Activated naive CD8-positive, alpha-beta T cell (primary cell): ENCODE measurements at regions not wholly inside any gene's neighbourhood (a gene's known extent, or its start where the extent isn't known, plus 50 kb on each side); places are given as distances from the start of the nearest gene placed in this dataset.

Experiments used
- H3K27ac Mint-ChIP-seq: one replicate; pipeline ENCODE4 v1.8.0; 2021; ENCODE audit warnings: mixed read lengths
- H3K27me3 Mint-ChIP-seq: one replicate; pipeline ENCODE4 v1.8.0; 2021; ENCODE audit warnings: mixed read lengths
- H3K36me3 Mint-ChIP-seq: one replicate; pipeline ENCODE4 v1.8.0; 2021; ENCODE audit warnings: mixed read lengths
- H3K4me1 Mint-ChIP-seq: one replicate; pipeline ENCODE4 v1.8.0; 2021; ENCODE audit warnings: low read depth, mixed read lengths
- H3K4me3 Mint-ChIP-seq: one replicate; pipeline ENCODE4 v1.8.0; 2021; ENCODE audit warnings: mild to moderate bottlenecking, mixed read lengths
- H3K9me3 Mint-ChIP-seq: one replicate; pipeline ENCODE4 v1.8.0; 2021; ENCODE audit warnings: low read depth, mixed read lengths

GRCh38 chr5:89470658-89471057, 587.7 kb upstream of the MEF2C start:
- H3K27me3 Mint-ChIP-seq = no peaks in the 10 kb centered on the region
- no peaks in the 10 kb centered on the region for H3K4me1 Mint-ChIP-seq
- no peaks in the 10 kb centered on the region for H3K9me3 Mint-ChIP-seq
- H3K27ac Mint-ChIP-seq = no peak overlapping the region
- H3K36me3 Mint-ChIP-seq = no peaks in the 10 kb centered on the region
- no peak overlapping the region for H3K4me3 Mint-ChIP-seq

GRCh38 chr5:89458332-89458656, 575.3 kb upstream of the MEF2C start:
- Mint-ChIP-seq H3K4me3 (no peak overlapping the region), H3K9me3 (no peaks in the 10 kb centered on the region), H3K27me3 (peaks cover 2% of the 10 kb centered on the region), H3K4me1 (no peaks in the 10 kb centered on the region), H3K36me3 (no peaks in the 10 kb centered on the region), H3K27ac (no peak overlapping the region)

DNA sequence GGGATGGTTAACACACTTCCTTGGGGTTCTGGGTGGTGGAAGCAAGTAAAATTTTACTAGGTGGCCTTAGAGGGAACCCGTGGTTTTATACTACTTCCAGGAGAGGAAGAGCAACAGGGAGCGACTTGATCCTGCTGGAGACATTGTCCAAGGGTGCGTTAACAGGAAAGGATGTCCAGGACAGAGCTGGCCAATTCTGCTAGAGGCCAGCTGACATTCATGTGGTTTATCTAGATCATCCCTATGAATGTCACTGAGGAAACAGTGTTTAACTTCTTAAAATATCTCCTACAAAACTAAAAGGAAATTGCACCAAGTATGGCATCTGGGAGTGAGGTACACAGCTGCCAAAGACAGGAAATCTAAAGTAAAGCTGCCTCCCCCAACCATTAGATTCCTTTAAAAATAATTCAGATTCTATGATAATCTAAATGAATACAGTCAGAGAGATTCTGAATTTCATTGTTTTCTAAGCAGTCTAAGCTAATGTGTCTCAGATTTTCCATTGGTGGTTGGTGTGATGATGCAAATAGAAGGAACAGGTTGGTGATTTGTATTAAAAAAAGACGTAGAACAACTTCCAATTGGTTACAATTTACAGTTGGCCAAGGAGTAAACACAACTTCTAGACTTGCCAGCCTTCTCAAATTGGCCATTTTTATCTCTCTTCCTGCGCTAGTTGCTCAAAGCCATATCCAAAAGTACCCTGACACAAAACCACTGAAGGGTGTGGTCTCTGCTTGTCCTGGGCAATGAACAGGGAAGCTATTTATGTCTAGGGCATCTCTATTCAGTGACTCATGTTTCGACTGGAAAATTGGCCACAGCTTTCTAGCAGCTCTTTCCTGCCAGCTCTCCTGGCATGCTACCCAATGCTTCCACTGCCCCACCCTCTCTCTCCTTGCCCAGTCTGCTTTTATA, 574.7 kb upstream of the MEF2C start:
- peaks cover 2% of the 10 kb centered on the region for H3K27me3 Mint-ChIP-seq
- H3K9me3 Mint-ChIP-seq = no peaks in the 10 kb centered on the region
- H3K4me3 Mint-ChIP-seq = no peak overlapping the region
- H3K27ac Mint-ChIP-seq = no peak overlapping the region
- H3K4me1 Mint-ChIP-seq = no peaks in the 10 kb centered on the region
- H3K36me3 Mint-ChIP-seq = no peaks in the 10 kb centered on the region

DNA sequence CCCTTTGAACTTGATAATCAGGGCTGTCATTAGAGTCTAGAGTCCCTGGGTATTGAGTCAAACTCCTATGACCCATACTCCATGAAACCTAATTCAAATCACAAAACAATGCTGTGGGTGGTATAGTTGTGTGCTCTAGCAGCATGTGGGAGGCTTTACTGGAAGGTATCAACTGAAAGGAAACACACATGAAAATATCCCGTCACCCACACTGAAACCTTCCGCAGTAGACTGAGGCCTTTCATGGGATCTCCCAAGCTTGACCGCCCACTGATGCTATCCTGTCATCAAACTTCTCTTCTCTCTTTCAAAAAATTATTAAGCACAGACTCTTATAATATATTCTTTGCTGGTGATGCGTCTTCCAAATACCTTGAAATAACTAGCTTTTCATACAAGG, 569.1 kb upstream of the MEF2C start:
- Mint-ChIP-seq H3K36me3 (no peaks in the 10 kb centered on the region), H3K4me1 (no peaks in the 10 kb centered on the region), H3K27me3 (peaks cover 2% of the 10 kb centered on the region), H3K9me3 (no peaks in the 10 kb centered on the region), H3K27ac (no peak overlapping the region), H3K4me3 (no peak overlapping the region)

- H3K27ac Mint-ChIP-seq = no peak overlapping the region
- no peaks in the 10 kb centered on the region for H3K9me3 Mint-ChIP-seq
- H3K36me3 Mint-ChIP-seq = no peaks in the 10 kb centered on the region
- H3K27me3 Mint-ChIP-seq = peaks cover 2% of the 10 kb centered on the region
- H3K4me1 Mint-ChIP-seq = no peaks in the 10 kb centered on the region
- H3K4me3 Mint-ChIP-seq = no peak overlapping the region
Observed at GRCh38 chr5:89451263-89451662, 568.3 kb upstream of the MEF2C start.

GRCh38 chr5:89450149-89450538, 567.2 kb upstream of the MEF2C start:
- Mint-ChIP-seq H3K27me3 (peaks cover 2% of the 10 kb centered on the region), H3K27ac (no peak overlapping the region), H3K4me1 (no peaks in the 10 kb centered on the region), H3K9me3 (no peaks in the 10 kb centered on the region), H3K36me3 (no peaks in the 10 kb centered on the region), H3K4me3 (no peak overlapping the region)

- no peak overlapping the region for H3K4me3 Mint-ChIP-seq
Observed at GRCh38 chr5:89449392-89450148, 566.6 kb upstream of the MEF2C start.

GRCh38 chr5:89447027-89447426, 564.0 kb upstream of the MEF2C start:
- no peaks in the 10 kb centered on the region for H3K4me1 Mint-ChIP-seq
- H3K9me3 Mint-ChIP-seq = no peaks in the 10 kb centered on the region
- H3K4me3 Mint-ChIP-seq = no peak overlapping the region
- no peaks in the 10 kb centered on the region for H3K36me3 Mint-ChIP-seq
- H3K27me3 Mint-ChIP-seq = no peaks in the 10 kb centered on the region
- no peak overlapping the region for H3K27ac Mint-ChIP-seq

More at GRCh38 chr5:89449392-89450148, 566.6 kb upstream of the MEF2C start:
- no peaks in the 10 kb centered on the region for H3K36me3 Mint-ChIP-seq
- no peaks in the 10 kb centered on the region for H3K4me1 Mint-ChIP-seq
- no peak overlapping the region for H3K27ac Mint-ChIP-seq
- no peaks in the 10 kb centered on the region for H3K27me3 Mint-ChIP-seq
- H3K9me3 Mint-ChIP-seq = no peaks in the 10 kb centered on the region

GRCh38 chr5:89445106-89445745, 562.2 kb upstream of the MEF2C start:
- Mint-ChIP-seq H3K9me3 (no peaks in the 10 kb centered on the region), H3K27me3 (no peaks in the 10 kb centered on the region), H3K27ac (no peak overlapping the region), H3K4me1 (no peaks in the 10 kb centered on the region), H3K36me3 (no peaks in the 10 kb centered on the region), H3K4me3 (no peak overlapping the region)

- no peak overlapping the region for H3K4me3 Mint-ChIP-seq
- no peaks in the 10 kb centered on the region for H3K4me1 Mint-ChIP-seq
- H3K27ac Mint-ChIP-seq = no peak overlapping the region
- H3K9me3 Mint-ChIP-seq = no peaks in the 10 kb centered on the region
- H3K36me3 Mint-ChIP-seq = no peaks in the 10 kb centered on the region
- no peaks in the 10 kb centered on the region for H3K27me3 Mint-ChIP-seq
Observed at GRCh38 chr5:89444088-89444487, 561.1 kb upstream of the MEF2C start.

DNA sequence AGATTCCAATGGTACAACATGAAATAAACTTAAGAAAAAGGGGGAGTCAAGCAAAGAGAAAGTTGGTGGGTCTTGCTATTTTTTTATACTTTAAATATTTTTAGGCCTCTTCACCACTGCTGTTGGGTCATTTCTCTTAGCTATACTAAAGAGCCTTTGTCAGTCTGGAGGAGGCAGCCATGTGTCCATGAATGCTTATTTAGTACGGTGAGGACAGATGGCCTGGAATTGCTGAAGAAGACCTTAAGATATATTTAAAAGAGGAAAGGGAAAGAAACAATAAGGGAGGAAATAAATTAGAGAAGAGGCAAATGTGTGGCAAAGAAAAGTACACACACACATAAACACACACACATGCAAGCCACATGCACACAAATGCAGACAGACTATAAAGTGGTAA, 560.5 kb upstream of the MEF2C start:
- H3K4me1 Mint-ChIP-seq = no peaks in the 10 kb centered on the region
- H3K36me3 Mint-ChIP-seq = no peaks in the 10 kb centered on the region
- no peaks in the 10 kb centered on the region for H3K27me3 Mint-ChIP-seq
- no peak overlapping the region for H3K27ac Mint-ChIP-seq
- no peak overlapping the region for H3K4me3 Mint-ChIP-seq
- no peaks in the 10 kb centered on the region for H3K9me3 Mint-ChIP-seq

GRCh38 chr5:89441965-89442364, 559.0 kb upstream of the MEF2C start:
- no peaks in the 10 kb centered on the region for H3K9me3 Mint-ChIP-seq
- no peaks in the 10 kb centered on the region for H3K36me3 Mint-ChIP-seq
- no peak overlapping the region for H3K27ac Mint-ChIP-seq
- no peaks in the 10 kb centered on the region for H3K4me1 Mint-ChIP-seq
- H3K27me3 Mint-ChIP-seq = no peaks in the 10 kb centered on the region
- H3K4me3 Mint-ChIP-seq = no peak overlapping the region

GRCh38 chr5:89440670-89441069, 557.7 kb upstream of the MEF2C start:
- Mint-ChIP-seq H3K27ac (no peak overlapping the region), H3K36me3 (no peaks in the 10 kb centered on the region), H3K4me1 (no peaks in the 10 kb centered on the region), H3K9me3 (no peaks in the 10 kb centered on the region), H3K4me3 (no peak overlapping the region), H3K27me3 (no peaks in the 10 kb centered on the region)

- H3K4me3 Mint-ChIP-seq = no peak overlapping the region
- H3K4me1 Mint-ChIP-seq = no peaks in the 10 kb centered on the region
Observed at GRCh38 chr5:89437450-89438435, 554.8 kb upstream of the MEF2C start.

More at GRCh38 chr5:89437450-89438435, 554.8 kb upstream of the MEF2C start:
- no peak overlapping the region for H3K27ac Mint-ChIP-seq
- no peaks in the 10 kb centered on the region for H3K27me3 Mint-ChIP-seq
- no peaks in the 10 kb centered on the region for H3K9me3 Mint-ChIP-seq
- H3K36me3 Mint-ChIP-seq = no peaks in the 10 kb centered on the region
